ENCODE measurements at regions not wholly inside any gene's neighbourhood (a gene's known extent, or its start where the extent isn't known, plus 50 kb on each side); places are given as distances from the start of the nearest gene placed in this dataset.

GRCh38 chr5:100668511-100668910, 133.3 kb downstream of the FAM174A start:
- TF ChIP-seq CTCF (IDR thresholded peaks at IDR 0.05; ENCODE audit: insufficient read depth, low read length, poor library complexity, severe bottlenecking) (no peak), EZH2phosphoT487 (conservative IDR thresholded peaks at IDR 0.05; ENCODE audit: low read length) (no peak)
